Gastrocnemius medialis (tissue), 4 donors: ENCODE measurements at regions not wholly inside any gene's neighbourhood (a gene's known extent, or its start where the extent isn't known, plus 50 kb on each side); places are given as distances from the start of the nearest gene placed in this dataset.

Source experiments
- CTCF ChIP-seq, 5 experiments: fragments of 450-650 bp in 3 of 5; fragments of 200-600 bp in 2 of 5; sonication (generic) in 2 of 5; IDR thresholded peaks in 4 of 5; conservative IDR thresholded peaks in 1 of 5; 1 replicate in 4 of 5; 2 replicates in 1 of 5; pipeline ENCODE4 v1.5.1; 2016 to 2019; ENCODE audit warnings: antibody characterized with exemption in 5 of 5, mild to moderate bottlenecking in 3 of 5, moderate library complexity in 3 of 5
- POLR2A ChIP-seq, 2 donors: fragments of 450-650 bp; IDR thresholded peaks; one replicate each; pipeline ENCODE4 v1.6.1; 2017; ENCODE audit warnings: antibody characterized with exemption in 2 of 2, mild to moderate bottlenecking in 2 of 2, moderate library complexity in 2 of 2

GRCh38 chr6:95087394-95088097 lies 489.8 kb upstream of the MANEA start:
- TF ChIP-seq POLR2A (IDR thresholded peaks at IDR 0.05) (no peak), CTCF (IDR thresholded peaks at IDR 0.05 in 4 of 5, conservative IDR thresholded peaks at IDR 0.05 in 1 of 5) (no peak)
